ENCODE measurements at regions not wholly inside any gene's neighbourhood (a gene's known extent, or its start where the extent isn't known, plus 50 kb on each side); places are given as distances from the start of the nearest gene placed in this dataset.

DNA sequence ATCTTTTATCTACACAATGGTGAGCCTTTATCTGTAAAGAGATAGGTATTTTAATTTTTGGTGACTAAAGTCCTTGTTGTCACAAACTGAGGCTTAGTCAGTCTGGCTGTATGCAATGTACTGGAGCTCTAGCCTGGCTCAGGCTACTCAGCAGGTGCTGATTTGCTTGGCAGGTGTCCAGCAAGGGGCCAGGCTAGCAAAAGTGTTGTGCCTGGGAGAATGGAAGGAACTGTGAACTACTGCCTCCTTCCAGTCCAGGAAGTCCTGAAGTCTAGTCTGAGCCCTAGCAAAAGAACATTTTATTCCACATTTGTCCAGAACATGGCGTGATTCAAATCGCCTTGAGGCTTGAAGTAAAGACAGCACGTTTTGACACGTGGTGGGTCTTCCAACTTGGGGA lies 260.5 kb downstream of the CCDC85A start:
- DNase-seq: no peak

DNA sequence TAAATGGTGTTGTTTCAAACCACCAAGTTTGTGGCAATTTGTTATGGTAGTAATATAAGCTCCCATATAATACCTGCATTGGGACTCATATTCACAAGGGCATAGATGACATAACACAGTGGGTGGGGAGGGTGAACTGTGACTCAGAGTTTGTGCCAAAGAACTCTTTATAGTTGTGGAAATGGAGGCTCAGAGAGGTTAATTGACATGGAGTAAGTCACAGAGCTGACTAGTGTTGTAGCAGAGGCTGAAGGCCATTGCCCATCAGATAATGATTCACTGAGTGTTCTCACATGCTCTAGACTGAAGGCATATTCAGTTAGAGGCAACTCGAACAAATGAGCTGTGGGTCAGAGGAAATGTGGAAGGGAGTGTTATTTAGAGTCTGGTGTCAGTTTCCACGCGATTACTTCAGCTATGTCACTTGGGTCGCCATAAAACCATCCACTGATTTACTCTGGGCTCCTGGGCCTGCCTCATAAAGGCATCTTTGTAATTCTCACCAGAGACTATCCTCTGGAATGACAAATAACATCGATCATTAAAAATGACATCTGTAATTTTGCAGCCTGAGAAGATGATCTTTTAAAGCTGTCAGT lies 264.7 kb downstream of the CCDC85A start:
- DNase-seq: no peak

DNA sequence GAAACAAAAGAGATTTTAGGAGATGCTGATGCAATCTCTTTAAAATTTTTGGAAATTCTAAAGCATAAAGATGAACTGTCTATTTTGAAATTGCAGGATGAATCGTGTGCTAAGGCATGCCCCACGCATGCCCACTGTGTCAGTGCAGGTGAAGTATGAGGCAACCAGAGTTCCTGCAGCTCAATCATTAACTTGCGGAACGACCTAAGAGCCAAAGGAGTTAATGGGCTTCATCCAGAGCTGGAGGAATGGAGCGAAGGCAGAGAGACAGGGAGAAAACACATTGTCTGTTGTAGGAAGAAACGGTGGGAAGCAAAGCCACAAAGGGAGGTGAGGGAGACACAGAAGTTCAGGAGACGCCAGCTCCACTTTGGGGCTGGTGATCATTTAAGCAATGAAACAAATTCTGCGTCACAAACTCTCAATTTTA lies 265.2 kb downstream of the CCDC85A start:
- no peak for DNase-seq

DNA sequence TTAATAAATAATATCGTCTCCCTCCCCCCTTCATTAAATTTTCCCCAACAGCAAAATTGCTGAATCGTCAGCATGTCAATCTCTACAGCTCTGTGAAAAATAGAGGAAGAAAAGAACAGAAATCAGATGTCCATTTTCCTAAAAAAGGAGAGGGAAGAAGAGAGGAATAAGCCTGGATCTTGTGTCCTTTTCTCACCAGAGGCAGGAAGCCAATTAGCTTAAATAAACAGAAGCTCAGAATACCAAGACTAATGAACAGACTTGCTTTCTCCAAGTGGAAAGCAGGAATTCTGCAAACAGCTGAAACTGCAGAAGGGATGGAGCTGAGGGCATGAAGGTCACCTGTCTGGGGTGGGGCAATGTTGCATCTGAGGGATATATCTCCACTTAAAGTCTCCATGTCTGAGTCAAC lies 265.7 kb downstream of the CCDC85A start:
- DNase-seq: no peak

DNA sequence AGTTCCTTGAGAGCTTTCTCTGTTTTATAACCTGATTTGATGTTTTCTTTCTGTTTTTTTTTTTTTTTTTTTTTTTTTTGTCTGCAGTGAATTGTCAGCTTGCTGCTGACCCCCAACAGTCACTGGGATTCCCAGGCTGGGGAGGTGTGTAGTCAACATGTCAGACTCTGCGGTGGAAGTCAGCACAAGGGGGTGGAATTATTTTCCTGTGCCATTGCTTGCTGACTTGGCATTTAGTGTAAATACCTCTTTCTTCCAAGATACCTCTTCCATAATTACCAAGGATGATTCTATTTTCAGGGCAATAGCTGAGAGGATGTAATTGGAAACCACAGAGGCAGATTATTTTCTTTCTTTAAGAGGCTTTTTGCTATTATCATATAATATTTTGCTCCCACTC lies 266.3 kb downstream of the CCDC85A start:
- no peak for DNase-seq

DNA sequence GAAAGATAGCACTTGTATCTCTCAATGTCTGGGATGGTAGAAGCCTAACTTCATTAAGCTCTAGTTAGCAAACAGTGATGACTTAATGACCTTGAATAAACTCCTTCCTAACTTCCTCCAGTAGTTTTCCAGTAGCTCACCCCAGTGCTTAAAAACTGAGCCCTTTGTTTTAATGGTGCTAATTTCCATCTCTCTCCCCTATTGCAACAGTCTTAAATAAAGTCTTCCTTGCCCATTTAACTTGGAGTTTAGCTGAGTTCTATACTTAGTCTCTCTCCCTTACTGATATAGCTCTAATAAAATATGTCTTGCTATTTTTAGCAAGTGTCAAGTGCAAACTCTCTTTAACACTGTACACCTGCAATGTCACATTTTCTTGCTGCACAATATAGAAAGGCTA lies 267.0 kb downstream of the CCDC85A start:
- DNase-seq: no peak

DNA sequence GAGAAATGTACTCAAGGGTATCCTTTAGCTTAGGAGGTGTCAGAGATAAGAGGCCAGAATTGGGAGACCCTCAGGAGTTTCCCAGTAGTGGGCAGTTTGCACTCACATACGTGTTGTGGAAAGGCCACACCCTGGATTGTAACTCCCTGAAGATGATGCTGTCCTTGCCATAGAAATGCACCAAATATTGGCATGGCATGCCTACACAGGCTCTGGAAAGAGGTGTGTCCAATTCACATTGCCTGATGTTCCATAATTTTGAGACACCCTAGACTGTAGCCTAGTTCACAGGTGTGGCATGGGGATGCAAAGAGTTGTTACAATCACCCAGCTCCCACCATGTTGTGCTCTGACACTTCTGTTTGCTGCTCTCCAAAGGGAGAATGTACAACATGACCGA lies 271.9 kb downstream of the CCDC85A start:
- no peak for DNase-seq

DNA sequence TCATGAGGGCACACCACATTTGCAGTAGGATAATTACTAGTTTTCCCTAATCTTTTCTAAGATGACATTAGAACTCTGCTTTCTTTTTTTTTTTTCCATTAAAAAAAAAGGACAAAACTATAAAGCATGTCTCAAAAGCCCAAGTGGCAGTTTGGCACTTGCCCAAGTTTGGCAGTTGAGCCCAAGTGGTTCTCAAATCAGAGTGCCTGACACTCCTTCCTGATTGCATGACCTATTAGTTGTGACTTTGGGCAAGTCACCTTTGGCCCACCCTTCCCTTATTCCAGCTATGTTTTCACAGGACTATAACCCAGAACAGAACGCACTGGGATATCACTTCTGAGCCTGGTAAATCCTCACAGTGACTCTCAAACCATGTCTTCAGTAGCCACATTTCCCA lies 273.0 kb downstream of the CCDC85A start:
- no peak for DNase-seq

DNA sequence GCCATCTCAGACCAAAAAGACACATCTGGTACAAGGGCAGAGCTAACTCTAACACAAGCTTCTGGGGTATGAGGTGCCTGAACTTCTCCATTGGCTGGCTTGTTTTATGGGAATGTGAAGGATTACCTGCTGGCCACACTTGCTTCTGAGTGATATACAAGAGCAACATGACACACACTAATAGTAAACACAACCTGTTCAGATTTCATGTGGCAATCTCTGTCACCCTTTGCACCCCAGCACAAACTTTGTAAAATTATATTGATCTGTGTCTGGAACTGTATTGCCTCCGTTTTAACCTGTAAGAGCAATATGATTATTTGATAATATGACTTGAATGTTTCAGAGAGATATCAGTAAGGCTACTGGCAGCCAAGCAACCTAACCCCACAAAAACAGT lies 276.7 kb downstream of the CCDC85A start:
- DNase-seq: no peak

DNA sequence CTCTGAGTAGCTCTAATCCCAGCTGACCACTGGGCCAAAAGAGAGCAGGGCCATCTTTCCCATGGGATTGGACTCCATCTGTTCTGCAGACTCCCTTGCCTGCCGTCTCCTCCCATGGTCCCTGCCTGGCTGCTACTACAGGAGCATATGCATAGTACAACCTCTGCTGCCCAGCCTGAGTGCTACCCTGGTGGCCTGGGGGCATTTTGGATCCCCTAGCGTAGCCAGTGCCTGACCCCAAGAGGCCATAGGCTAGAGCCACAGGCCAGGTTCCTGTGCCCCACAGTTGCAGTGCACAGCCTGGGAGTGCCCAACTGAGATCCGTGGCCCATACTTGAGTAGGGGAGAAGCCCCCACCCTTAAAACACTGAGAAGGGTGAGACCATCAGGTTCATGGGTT lies 280.3 kb downstream of the CCDC85A start:
- no peak for DNase-seq

DNA sequence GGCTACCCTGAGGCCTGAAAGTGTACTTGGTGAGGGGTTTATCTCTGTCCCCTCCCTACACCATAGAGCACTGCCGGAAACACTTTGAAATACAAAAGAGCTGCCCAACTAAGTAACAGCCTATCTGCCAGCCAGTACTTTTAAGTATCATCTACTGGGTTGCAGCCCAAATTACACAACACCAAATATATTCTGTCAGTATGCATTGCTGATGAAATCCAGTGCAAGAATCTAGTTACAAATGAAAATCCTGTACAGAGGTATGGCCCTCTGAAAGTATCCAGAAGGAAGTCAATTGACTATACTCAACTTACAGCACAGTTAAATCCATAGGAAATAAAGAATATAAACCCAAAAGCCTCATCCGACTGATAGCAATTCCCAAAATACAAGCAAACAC lies 280.8 kb downstream of the CCDC85A start:
- DNase-seq: no peak

DNA sequence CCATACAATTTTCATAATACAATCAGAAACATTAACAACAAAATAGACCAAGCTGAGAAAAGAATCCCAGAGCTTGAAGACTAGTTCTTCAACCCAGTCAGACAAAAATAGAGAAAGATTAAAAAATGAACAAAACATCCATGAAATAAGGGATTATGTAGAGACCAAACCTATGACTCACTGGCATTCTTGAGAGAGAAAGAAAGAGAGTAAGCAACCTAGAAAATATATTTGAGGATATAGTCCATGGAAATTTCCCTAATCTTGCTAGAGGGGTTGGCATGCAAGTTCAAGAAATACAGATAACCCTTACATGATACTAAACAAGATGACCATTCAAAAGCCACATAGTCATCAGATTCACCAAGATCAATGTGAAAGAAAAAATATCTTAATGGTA lies 281.7 kb downstream of the CCDC85A start:
- no peak for DNase-seq

DNA sequence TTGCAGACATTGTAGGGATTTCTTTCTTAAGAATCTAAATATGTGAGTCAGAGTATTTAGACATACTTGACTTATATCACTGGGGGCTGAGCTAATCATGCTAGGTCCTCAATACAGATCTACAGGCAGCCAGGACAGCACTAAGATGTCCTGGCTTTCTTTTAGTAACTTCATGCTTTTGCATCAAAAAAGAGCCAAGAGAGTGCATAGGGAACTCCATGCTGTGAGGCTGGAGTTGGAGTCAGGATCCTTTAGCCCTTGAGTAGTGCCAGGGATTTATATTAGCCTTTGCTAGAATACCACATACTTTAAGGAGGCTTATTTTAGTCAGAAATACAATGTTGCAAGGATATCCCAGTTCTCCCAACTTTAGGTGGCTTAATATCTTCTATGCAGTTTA lies 289.7 kb downstream of the CCDC85A start:
- DNase-seq: no peak

DNA sequence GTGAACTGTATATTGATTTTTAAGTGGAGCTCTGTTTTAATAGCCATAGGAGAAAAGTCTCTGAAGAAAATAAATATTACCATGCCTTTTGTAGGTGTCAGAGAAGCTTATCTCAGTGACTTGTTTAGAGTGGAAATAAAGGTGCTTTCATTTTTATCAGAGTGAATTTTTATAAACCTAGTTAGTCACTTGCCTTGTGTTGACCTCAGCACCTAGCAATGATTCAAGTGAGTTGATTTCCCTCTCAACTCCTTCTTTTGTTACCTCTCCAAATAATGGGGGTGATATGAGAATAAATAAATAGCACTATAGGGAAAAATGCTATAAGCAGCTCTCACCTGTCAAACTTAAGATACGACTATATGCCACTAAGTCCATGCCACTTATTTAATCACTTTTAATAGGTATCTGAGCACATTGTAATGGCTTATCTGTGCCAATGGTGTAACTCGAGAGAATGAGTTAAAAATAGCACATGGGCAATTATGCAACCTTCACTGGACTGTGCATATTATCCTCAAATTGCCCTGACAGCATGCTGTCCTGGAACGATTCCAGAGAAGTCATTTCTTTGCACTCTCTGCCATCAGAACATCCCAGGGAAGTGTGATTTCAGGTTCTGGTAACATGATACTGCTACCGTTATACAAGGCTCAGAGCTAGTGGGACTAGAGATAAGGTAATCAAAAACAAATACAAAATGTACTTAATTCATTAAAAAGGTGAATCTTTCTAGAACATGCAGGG lies 290.8 kb downstream of the CCDC85A start:
- DNase-seq: no peak

DNA sequence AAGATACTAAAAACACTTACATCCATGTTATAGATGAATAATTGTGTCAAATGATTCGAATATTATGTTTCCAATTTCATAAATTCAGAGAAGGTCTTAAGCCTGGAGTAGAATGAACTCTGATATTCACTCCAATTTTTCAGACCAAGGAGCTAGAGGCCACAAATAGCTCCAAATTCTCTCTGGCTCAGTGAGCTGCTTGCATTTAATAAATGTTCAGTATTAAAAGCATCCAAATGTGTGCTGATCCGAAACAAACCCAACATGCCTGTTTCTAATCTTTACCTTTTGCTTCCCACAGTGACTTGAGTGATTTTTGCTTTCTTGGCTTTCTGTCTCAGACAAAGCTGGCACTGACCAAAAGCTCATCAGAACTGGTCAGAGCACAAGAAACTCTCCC lies 291.4 kb downstream of the CCDC85A start:
- no peak for DNase-seq

DNA sequence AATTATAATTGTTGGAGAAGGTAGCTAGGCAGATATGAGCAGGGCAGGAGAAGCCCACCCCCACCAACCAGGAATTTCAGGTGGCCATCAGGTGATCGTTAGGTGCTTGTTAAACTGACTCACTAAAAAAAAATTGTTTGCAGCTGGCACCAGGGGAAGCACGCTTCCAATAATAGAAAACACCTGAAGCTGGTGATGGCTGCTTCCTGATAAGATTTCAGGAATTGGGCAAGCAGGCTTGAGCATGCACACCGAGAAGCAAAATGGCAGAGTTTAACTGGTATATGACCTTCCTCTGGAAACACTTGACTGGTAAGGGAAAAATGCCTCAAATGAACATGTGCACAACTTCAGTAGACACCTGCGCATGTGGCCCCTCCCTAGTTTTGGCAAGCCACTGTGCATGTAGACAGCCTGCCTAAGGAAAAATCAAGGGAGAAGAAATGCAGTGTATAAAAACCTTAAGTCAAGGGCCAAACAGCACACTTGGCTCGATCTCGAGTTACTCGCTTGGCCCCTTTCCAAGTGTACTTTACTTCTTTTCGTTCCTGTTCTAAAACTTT lies 292.8 kb downstream of the CCDC85A start:
- no peak for DNase-seq

DNA sequence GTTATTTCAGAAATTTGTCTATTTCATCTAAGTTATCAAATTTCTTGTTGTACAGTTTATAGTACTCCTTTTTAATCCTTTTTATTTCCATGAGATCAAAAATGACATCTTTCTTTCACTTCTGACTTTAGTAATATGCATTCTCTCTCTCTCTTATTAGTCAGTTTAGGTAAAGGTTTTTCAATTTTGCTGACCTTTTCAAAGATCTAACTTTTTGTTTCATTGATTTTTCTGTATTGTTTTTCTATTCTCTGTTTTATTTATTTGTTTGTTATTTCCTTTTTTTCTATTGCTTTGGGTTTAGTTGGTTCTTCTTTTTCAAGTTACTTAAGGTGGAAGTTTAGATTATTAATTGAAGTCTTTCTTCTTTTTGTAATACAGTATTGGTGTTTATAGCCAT lies 294.2 kb downstream of the CCDC85A start:
- no peak for DNase-seq

DNA sequence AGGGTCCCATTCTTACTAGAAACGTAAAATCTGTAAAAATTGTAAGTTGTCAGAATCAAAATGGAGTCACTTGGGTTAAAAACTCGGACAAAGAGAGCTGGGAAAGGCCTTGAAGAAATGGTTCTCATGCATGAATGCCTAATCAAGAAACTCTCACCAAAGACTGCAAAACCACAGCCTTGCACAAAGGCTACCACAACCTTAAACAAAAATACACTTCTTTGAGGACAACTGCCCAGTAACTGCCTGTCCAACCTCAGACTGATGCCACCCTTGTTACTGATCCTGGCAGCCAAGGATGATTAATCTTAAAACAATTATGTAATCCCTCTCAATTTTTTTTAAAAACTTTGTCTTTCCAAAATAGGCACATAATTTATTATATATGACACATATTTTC lies 299.3 kb downstream of the CCDC85A start:
- no peak for DNase-seq

DNA sequence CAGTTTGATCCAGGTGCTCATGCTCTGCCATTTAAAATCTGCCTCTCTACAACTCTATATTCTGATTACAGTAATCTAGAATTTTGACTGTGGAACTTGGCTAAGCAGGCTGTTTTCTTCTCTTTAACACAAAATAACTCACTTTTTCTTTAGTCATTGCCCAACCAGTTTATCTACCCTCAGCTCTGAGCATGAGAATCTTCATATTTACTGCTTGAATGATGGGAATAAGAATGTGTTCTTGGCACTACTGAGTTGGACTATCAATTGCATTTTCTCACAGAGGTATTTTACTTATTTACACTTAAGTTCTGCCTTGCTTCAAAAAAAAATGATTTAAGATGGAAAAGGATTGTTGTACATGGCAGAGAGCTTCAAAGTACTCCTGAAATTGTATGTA lies 301.1 kb downstream of the CCDC85A start:
- DNase-seq: no peak

DNA sequence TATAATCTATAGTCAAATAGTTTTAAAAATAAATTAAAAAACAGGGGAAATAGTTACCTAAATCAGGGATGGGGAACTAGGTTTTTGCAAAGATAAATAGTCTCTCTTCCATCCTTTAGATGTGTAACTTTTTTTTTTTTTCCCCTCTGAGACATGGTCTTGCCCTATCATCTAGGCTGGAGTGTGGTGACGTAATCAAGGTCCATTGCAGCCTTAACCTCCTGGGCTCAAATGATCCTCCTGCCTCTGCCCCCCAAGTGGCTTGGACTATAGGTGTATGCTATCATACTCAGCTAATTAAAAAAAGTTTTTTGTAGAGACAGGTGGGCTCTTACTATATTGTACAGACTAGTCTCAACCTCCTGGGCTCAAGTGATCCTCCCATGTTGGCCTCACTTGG lies 316.5 kb downstream of the CCDC85A start:
- no peak for DNase-seq

DNA sequence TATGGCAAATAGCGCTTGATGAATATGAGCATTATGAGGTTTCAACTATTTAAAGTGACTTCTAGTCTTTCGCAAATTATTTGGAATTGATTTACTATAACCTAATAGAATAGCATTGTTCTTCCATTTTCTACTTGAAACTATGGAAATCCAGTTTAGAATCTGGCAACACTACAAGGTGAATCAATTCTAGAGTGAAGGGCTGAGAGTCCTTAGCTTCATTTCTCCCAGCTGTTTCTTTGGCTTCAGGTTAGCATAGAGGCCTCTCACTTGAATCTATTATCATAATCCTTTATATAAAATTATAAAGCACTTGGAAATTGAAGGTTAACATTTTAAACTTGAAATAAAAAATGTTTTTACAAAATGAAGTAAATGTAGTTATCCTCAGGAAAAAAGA lies 318.8 kb downstream of the CCDC85A start:
- DNase-seq: no peak

DNA sequence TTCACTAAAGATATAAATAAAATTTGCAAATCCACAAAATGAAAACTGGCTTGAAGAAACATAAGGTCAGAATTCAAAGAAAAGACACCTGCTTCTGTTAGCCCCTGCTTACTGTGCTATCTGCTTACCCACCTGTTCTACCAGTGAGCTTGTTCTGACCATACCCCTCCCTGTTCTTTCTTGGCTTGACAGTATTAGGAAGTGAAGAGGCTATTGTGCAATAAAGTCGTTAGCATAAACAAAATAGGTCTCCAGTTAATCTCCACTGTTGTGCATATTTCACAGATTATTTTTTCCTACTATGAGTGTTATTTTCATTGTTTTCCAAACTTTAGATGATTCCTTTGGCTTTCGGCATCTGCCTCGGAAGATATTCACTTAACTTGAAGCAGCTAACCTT lies 322.1 kb downstream of the CCDC85A start:
- no peak for DNase-seq

DNA sequence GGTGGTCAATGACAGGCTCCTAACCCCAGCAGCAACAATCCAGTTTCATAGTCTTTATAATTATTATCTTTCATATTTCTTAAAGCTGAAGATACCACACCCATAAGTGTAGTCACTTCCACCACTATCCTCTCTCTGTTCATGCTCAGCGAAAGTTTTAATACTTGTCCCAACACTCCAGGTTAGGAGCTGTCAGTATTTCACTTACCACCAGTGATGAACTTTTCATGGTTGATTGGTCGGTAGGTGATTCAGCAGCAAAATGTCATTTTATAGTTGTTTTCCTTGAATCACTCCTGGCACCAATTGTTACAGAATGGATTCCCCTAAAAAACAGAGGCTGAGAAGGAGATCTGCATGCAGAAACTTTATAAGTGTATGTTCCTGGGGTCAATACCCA lies 324.9 kb downstream of the CCDC85A start:
- DNase-seq: no peak

DNA sequence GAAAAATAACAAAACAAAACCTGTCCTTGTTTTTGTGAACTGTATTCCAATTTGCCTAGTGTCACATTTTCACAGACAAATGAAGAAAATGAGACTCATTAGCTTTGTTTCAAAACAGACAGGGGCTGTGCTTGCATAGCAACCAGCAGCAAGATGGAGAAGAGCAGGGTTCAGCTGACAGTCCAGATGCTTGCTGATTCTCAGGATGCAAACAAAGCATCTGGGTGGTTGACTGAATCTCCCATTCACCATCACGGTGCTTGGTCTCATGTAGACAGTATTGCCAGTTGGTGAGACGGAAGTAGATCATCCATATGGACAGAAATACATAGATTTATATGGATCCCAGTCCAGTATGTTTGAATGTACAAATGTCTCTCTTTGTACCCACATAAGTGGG lies 326.8 kb downstream of the CCDC85A start:
- DNase-seq: no peak

DNA sequence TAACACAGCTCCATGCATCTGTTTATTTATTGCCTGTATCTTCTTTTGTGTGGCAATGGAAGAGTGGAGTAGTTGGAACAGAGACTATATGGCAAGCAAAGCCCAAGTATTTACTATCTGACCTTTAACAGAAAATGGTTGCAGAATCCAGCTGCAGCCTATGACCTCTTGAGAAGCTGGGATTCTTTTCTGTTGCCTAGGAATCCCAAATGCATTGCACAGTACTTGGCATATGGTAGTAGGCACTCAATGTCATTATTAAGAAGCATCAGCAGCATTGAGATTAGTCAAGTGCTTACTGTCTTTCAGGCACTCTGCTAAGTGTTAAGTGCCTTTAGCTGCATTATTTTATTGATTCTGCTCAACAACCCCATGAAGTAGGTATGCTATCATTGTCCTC lies 331.6 kb downstream of the CCDC85A start:
- no peak for DNase-seq
